VCaP (cell line): ENCODE measurements at regions not wholly inside any gene's neighbourhood (a gene's known extent, or its start where the extent isn't known, plus 50 kb on each side); places are given as distances from the start of the nearest gene placed in this dataset.
"Not testable (repeated sequence)": the region's sequence is repeated elsewhere in the genome, so short reads cannot be mapped to it uniquely, and the experiment has no call there.

Source experiments
- H3K27ac ChIP-seq: fragments of 450-650 bp; 2 replicates; pipeline ENCODE4 v1.5.1; 2017
- TF ChIP-seq, protein P1 (sequence below): fragments of 450-650 bp; conservative IDR thresholded peaks from 2 replicates; pipeline ENCODE4 v1.5.1; 2017; ENCODE audit warnings: mild to moderate bottlenecking, moderate library complexity

DNA sequence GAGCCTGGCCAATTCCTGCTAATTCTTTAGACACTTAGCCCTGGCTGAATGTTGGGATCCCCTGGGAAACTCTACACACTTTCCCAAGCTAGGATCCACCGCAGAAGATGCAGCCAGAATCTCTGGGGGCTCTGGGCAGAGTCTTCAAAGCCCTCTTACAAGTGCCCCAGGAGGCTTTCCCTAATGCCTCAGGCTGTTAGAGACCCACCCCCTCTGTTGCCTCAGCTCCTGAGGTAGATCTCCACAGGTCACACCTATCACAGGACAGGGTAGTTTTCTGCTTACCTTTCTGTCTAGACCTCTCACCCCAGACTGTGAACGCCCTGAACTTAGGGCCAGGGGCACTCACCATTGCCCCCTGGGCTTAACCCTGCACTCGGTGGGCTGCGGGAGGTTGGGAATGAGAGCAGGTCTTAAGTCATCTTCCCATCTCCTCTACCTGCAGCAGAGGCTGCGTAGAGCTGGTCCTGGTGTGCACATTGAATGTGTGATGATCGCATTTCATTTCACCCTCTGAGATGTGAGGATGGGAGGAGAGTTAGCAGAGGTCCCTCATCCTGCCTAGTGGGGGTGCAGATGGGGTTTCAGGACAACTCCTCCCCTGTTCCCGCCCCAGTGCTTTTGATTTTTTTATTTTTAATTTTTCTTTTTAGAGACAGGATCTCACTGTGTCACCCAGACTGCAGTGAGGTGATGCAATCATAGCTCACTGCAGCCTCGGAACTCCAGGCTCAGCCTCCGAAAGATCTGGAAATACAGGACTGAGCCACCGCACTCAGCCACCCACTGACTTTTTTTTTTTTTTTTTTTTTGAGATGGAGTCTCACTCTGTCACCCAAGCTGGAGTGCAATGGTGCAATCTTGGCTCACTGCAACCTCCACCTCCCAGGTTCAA, 89.0 kb upstream of the LHX1 start:
- TF ChIP-seq, protein P1, sequence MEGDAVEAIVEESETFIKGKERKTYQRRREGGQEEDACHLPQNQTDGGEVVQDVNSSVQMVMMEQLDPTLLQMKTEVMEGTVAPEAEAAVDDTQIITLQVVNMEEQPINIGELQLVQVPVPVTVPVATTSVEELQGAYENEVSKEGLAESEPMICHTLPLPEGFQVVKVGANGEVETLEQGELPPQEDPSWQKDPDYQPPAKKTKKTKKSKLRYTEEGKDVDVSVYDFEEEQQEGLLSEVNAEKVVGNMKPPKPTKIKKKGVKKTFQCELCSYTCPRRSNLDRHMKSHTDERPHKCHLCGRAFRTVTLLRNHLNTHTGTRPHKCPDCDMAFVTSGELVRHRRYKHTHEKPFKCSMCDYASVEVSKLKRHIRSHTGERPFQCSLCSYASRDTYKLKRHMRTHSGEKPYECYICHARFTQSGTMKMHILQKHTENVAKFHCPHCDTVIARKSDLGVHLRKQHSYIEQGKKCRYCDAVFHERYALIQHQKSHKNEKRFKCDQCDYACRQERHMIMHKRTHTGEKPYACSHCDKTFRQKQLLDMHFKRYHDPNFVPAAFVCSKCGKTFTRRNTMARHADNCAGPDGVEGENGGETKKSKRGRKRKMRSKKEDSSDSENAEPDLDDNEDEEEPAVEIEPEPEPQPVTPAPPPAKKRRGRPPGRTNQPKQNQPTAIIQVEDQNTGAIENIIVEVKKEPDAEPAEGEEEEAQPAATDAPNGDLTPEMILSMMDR = no peak
- H3K27ac ChIP-seq = no peak overlapping the region

DNA sequence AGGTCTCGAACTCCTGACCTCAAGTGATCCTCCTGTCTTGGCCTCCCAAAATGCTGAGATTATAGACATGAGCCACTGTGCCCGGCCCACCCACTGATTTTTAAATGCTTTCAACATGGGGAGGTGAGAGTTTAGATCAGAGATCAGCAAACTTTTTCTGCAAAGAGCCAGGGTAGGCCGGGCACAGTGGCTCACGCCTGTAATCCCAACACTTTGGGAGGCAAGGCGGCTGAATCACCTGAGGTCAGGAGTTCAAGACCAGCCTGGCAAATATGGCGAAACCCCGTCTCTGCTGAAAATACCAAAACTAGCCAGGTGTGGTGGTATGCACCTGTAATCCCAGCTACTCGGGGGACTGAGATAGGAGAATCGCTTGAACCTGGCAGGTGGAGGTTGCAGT, 88.3 kb upstream of the LHX1 start:
- not testable (repeated sequence) for H3K27ac ChIP-seq

DNA sequence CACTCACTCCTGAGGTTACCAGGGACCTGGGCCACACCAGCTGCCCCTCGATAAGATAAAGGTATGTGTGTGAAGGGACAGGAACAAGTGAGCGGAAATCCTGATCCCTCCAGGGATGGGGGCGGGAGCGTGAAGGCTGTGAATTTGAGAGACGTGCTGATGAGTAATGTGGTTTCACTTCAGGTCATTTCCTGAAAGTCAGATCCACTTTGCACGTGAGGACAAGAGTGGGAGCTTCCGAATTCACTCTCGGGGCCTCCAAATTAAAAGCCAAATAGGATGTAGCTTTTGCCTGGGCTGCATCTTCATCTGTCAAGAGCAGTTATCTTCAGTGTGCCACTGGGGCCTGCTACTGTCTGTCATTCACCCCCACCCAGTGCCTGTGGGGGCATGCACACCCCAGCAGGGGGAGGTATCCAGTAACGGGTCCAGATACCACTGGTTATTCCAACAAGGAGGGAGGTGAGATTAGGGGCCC, 87.4 kb upstream of the LHX1 start:
- no peak overlapping the region for H3K27ac ChIP-seq
- TF ChIP-seq, protein P1 = no peak

DNA sequence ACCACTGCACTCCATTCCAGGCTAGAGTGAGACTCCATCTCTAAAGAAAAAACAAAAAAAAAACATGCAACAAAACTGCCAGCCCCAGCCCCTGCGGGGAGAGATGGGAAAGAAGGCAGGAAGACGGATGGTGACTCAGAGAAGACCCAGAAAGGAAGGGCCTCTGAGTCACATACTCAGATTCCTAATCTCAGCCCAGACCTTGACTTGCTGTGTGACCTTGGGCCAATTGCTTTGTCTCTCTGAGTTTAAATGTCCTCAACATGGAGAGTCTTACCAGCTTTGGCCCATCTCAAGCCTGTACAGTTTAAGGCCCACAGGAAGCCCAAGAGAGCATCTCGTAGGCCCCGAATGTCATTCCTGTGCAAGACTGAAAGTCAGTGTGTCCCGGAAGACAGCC, 86.5 kb upstream of the LHX1 start:
- TF ChIP-seq, protein P1 = no peak

DNA sequence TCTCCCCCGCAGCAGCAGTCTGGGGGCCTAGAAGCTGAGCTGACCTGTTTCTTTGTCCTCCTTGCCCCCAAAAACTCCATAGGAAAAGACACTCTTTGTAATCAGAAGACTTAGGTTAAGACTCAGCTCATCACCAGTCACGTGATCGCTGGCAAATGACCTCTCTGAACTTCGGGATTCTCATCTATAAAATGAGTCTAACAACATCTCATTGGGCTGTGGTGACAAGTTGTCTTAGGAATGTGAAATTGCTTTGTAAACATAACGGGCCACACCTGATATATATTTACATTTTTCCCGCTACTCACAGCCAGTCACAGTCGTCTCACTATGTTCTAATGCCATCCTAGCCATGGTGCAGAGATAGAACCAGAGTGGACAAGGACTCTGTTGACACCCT, 86.0 kb upstream of the LHX1 start:
- H3K27ac ChIP-seq = no peak overlapping the region
- TF ChIP-seq, protein P1 = no peak

More for the DNA sequence above, 86.5 kb upstream of the LHX1 start:
- no peak overlapping the region for H3K27ac ChIP-seq

DNA sequence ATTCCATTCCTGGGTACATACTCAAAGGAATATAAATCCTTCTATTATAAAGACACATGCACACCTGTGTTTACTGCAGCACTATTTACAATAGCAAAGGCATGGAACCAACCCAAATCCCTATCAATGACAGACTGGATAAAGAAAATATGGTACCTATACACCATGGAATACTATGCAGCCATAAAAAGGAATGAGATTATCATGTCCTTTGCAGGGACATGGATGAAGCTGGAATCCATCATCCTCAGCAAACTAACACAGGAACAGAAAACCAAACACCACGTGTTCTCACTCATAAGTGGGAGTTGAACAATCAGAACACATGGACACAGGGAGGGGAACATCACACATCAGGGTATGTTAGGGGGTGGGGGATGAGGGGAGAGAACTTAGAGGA, 84.8 kb upstream of the LHX1 start:
- not testable (repeated sequence) for H3K27ac ChIP-seq

DNA sequence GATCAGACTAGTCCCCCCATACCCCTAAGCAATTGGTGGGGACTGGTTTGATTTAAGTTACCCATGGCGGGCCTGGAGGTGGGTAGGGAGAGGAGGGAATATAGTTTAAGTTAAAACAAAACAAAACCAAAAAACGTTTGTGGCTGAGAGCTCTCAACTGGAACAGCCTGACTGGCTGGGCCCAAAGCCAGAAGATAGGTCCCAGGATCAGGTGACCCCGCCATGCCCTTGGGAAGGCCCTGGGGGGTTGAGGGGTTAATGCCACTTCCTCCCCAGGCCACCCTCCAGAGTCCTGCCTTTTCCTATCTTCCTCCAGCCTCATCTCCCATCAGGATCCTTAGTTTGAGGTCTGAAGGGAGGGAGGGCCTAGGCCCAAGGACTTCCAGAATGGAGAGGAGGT, 82.3 kb upstream of the LHX1 start:
- TF ChIP-seq, protein P1 = no peak
- H3K27ac ChIP-seq = no peak overlapping the region

DNA sequence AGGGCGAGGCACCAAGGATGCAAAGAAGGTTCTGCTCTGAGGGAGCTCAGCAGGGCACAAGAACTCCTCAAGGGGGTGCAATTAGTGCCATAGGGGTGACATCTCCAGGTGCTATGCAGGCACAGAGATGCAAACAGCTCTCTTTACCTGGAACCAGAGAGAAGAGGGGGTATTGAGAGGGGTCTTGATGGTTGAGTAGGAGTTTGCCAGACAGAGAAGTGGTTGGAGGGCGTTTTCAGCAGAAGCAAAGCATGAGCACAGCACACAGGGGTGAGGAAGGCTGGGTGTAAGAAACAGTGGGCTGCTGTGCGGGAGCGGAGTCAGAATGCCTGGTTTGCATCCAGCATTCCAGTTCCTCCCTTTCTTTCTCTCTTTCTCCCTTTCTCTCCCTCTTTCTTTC, 81.8 kb upstream of the LHX1 start:
- H3K27ac ChIP-seq = no peak overlapping the region

More for the DNA sequence above, 81.8 kb upstream of the LHX1 start:
- TF ChIP-seq, protein P1 = no peak
